ENCODE measurements at regions not wholly inside any gene's neighbourhood (a gene's known extent, or its start where the extent isn't known, plus 50 kb on each side); places are given as distances from the start of the nearest gene placed in this dataset.

- Histone ChIP-seq H2BK5ac (ENCODE audit: low read depth, low read length, poor library complexity, severe bottlenecking) (no peak overlapping the region), H3K4me2 (ENCODE audit: low read depth, low read length) (no peak overlapping the region), H3K9me3 (ENCODE audit: control insufficient read depth, insufficient read depth, low read length) (no peaks in the 10 kb centered on the region; the same call in 1 of the 2 replicates), H3K4me1 (ENCODE audit: control insufficient read depth, insufficient read depth, low read length) (no peaks in the 10 kb centered on the region), H4K5ac (ENCODE audit: low read depth, low read length) (no peak overlapping the region), H4K91ac (ENCODE audit: insufficient read depth, low read depth, low read length) (no peak overlapping the region), H3K14ac (replicated peaks; ENCODE audit: low read depth, low read length) (no peak overlapping the region), H3K56ac (ENCODE audit: extremely low read depth, insufficient read depth, low read length) (no peak overlapping the region), H3K9me1 (ENCODE audit: insufficient read depth, low read length) (no peaks in the 10 kb centered on the region), H3K27me3 (ENCODE audit: control insufficient read depth, insufficient read depth, low read length) (peaks cover 29% of the 10 kb centered on the region), H3K79me1 (ENCODE audit: low read depth in 1 of 2, low read length in 2 of 2) (no peaks in the 10 kb centered on the region), H4K8ac (ENCODE audit: low read depth in 2 of 2, low read length in 2 of 2) (no peak overlapping the region), H2BK15ac (ENCODE audit: low read depth, low read length) (no peak overlapping the region), H3K36me3 (ENCODE audit: control insufficient read depth, insufficient read depth, low read length) (no peaks in the 10 kb centered on the region), H3K4me3 (ENCODE audit: insufficient read depth, low read depth, low read length) (no peak overlapping the region), H2BK20ac (ENCODE audit: low read depth, low read length) (no peak overlapping the region), H3K18ac (ENCODE audit: low read depth, low read length) (no peak overlapping the region), H3K9ac (ENCODE audit: low read depth, low read length) (no peak overlapping the region), H2AK5ac (ENCODE audit: low read depth, low read length) (no peak overlapping the region), H3K23ac (ENCODE audit: low read depth, low read length) (no peak overlapping the region), H2AFZ (replicated peaks; ENCODE audit: low read length, poor library complexity) (no peak overlapping the region), H3K4ac (ENCODE audit: low read depth, low read length) (no peak overlapping the region), H2AK9ac (replicated peaks; ENCODE audit: low read depth, low read length, poor library complexity) (no peak overlapping the region), H4K20me1 (ENCODE audit: insufficient read depth, low read length) (no peaks in the 10 kb centered on the region), H2BK120ac (ENCODE audit: low read depth, low read length) (no peak overlapping the region), H3K27ac (ENCODE audit: insufficient read depth, low read length) (no peak overlapping the region)
- ChIA-PET POLR2A (ENCODE audit: unreplicated experiment) (no interaction called here), CTCF (interaction anchor here (0.7 kb wide), 1 partner anchor 107 kb away, joined by 6 read pairs; no protein-coding TSS in a partner anchor)
- no peak for TF ChIP-seq RFX5 (IDR thresholded peaks at IDR 0.05; ENCODE audit: low read depth, low read length)
- no peak for TF ChIP-seq MXI1 (IDR thresholded peaks at IDR 0.05; ENCODE audit: borderline replicate concordance, low read depth, low read length)
- no peak for TF ChIP-seq MAFK (IDR thresholded peaks at IDR 0.05; ENCODE audit: low read depth, low read length)
- TF ChIP-seq SMC3 (IDR thresholded peaks at IDR 0.05; ENCODE audit: low read depth, low read length) = no peak
- TF ChIP-seq BHLHE40 (IDR thresholded peaks at IDR 0.05; ENCODE audit: low read depth, low read length) = no peak
- no peak for TF ChIP-seq RAD21 (IDR thresholded peaks at IDR 0.05; ENCODE audit: low read length)
- no peak for TF ChIP-seq MAZ (IDR thresholded peaks at IDR 0.05; ENCODE audit: borderline replicate concordance, low read depth, low read length)
- TF ChIP-seq CTCF (conservative IDR thresholded peaks at IDR 0.05; ENCODE audit: low read depth, low read length) = no peak
- TF ChIP-seq NFE2L2 (IDR thresholded peaks at IDR 0.05; ENCODE audit: low read depth, low read length) = no peak
- TF ChIP-seq USF2 (IDR thresholded peaks at IDR 0.05; ENCODE audit: low read depth, low read length) = no peak
- no TSS peak for BruUV-seq (replicated peaks)
- in situ Hi-C loops (cut with MboI; ENCODE audit: low sequenced_read_pairs) = no loop called here
- intact Hi-C loops (cut with micrococcal nuclease) = no loop called here
- WGBS, 2 experiments (ENCODE audit: extremely low coverage in 2 of 2, insufficient read length in 1 of 2) = no CpG with 5 or more reads among the region's 6 CpGs
- ATAC-seq (ENCODE audit: low read depth) (no peak), DNase-seq (no peak)
- dilution Hi-C loops (cut with HindIII; ENCODE audit: low sequenced_read_pairs, unreplicated experiment) = no loop called here
Measured at GRCh38 chr3:72171463-72171881, 386.5 kb upstream of the PROK2 start.

Measured in IMR-90 (cell line).